ENCODE measurements at regions not wholly inside any gene's neighbourhood (a gene's known extent, or its start where the extent isn't known, plus 50 kb on each side); places are given as distances from the start of the nearest gene placed in this dataset.
"Not testable (repeated sequence)": the region's sequence is repeated elsewhere in the genome, so short reads cannot be mapped to it uniquely, and the experiment has no call there.

DNA sequence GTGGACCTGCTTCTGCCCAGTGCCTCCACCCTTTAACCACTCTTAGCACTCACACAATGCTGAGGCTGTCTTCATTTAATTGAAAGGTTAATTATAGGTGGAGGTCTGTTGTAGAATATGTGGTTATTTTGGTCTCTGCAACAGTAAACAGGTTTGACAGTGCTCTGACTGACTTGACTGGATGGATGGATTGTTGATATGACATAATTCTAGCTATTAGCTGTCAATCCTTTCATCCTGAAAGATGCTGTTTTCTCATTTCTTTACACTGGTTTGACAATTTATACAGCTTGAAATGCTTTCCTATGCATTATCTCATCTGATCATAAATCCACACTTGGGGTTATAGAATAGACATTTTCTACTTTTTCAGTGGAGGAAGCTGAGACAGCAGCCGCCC lies 210.7 kb downstream of the CDH26 start:
- Mint-ChIP-seq H3K4me3 (no peak overlapping the region), H3K4me1 (no peaks in the 10 kb centered on the region), H3K9me3 (no peaks in the 10 kb centered on the region), H3K27me3 (no peaks in the 10 kb centered on the region), H3K36me3 (no peaks in the 10 kb centered on the region), H3K27ac (no peak overlapping the region)

DNA sequence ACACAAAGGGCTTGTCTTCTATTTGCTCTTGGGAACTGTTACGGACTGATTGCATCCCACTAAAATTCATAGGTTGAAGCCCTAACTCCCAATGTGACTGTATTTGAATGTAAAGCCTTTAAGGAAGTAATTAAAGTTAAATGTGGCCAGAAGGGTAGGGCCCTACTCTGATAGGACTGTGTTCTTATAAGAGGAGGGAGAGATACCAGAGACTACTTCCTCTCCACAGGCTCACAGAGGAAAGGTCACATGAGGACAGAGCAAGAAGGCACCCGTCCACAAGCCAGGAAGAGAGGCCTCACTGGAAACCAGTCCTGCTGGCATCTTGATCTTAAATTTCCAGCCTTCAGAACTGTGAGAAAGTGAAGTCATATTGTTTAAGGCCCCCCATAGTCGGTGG lies 211.9 kb downstream of the CDH26 start:
- no peaks in the 10 kb centered on the region for H3K4me1 Mint-ChIP-seq
- H3K27ac Mint-ChIP-seq, result no peak overlapping the region
- H3K36me3 Mint-ChIP-seq, result no peaks in the 10 kb centered on the region
- no peaks in the 10 kb centered on the region for H3K27me3 Mint-ChIP-seq
- no peaks in the 10 kb centered on the region for H3K9me3 Mint-ChIP-seq
- no peak overlapping the region for H3K4me3 Mint-ChIP-seq

DNA sequence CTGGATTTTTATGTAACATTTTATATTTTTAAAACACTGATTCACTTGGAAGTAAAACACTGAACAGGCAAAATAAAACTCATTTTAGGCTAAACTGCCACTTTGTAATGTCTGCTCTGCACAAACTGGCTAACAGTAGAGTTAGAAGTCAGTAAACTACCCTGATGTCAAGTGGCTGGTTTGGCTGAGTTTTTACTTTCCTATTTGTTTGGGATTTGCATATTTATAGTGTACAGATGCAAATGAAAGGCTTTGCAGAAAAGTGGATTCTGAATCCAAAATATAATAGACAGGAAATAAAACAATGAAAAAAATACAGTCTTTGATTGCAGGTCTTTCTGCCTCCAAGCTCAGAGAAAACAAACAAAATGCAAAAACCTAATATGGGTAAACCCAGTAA lies 213.1 kb downstream of the CDH26 start:
- Mint-ChIP-seq H3K27ac (no peak overlapping the region), H3K4me1 (no peaks in the 10 kb centered on the region), H3K36me3 (no peaks in the 10 kb centered on the region), H3K9me3 (no peaks in the 10 kb centered on the region), H3K27me3 (no peaks in the 10 kb centered on the region), H3K4me3 (no peak overlapping the region)

DNA sequence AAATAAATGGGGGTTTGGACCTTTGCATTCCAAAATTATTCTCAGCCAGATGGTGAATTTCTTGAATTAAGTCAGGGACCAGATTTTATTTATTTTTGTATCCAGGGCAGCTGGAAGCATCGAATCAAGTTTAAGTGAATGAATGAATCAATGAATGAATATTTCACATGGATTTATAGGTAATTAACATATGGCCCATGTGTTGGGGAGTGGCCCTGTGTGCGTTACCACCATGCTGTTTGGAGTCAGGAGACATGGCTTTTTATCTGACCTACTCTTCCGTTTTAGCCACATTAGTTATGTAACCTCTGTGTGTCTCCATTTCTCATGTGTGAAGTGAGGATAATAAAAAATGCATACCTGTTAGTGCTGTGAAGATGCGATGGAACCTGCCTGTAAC lies 213.5 kb downstream of the CDH26 start:
- Mint-ChIP-seq H3K27ac (no peak overlapping the region), H3K9me3 (no peaks in the 10 kb centered on the region), H3K4me1 (no peaks in the 10 kb centered on the region), H3K27me3 (no peaks in the 10 kb centered on the region), H3K4me3 (no peak overlapping the region), H3K36me3 (no peaks in the 10 kb centered on the region)

DNA sequence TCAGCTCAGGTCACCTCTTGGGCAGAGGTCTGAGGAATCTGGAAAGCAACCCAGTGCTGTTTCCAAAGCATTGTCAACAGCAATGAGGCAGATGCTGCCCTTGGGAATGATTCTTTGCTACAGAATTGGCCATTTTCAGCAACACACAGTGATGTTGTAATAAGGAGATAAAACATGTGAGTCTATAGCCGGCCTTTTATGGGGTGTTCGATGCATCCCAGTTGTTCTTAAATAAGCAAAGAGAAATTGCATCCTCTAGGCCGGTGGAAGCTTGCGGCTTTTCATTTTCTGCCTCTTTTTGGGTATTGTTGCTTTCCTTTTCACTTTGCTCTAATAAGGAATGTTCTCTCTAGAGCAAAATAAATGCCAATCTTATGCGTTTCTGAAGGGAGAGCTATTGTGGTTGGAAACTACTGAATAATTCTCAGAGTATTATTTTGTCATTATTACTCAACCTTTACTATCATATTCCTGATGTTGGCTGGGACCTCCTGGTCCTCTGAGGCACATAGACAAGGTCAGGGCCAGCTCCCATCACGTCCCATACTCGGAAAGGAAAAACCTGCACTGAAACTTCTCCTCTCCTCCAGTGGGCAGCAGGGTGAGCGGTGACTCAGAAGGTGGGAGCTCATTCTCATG lies 214.2 kb downstream of the CDH26 start:
- H3K9me3 Mint-ChIP-seq, result no peaks in the 10 kb centered on the region
- no peaks in the 10 kb centered on the region for H3K4me1 Mint-ChIP-seq
- no peak overlapping the region for H3K4me3 Mint-ChIP-seq
- no peak overlapping the region for H3K27ac Mint-ChIP-seq
- H3K27me3 Mint-ChIP-seq, result no peaks in the 10 kb centered on the region
- H3K36me3 Mint-ChIP-seq, result no peaks in the 10 kb centered on the region

DNA sequence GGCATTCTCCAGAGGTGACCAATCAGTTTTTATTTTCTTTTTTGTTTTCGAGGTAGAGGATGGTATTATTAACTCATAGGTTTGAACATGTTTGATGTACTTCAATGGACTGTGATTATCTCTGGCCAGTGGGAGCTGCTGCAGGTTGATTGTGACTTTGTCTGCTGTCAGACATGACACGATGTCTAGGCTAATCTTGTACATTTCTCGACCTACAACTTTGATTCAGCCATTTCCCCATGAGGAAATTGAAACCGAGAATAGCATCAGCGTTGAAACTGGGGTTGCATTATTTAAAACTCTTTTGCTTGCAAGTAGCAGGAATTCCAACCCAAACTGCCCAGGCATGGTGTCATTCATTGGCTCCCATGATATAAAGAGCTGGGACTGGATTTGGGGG lies 218.9 kb downstream of the CDH26 start:
- H3K27me3 Mint-ChIP-seq, result no peaks in the 10 kb centered on the region
- H3K27ac Mint-ChIP-seq, result no peak overlapping the region
- H3K9me3 Mint-ChIP-seq, result no peaks in the 10 kb centered on the region
- no peak overlapping the region for H3K4me3 Mint-ChIP-seq
- no peaks in the 10 kb centered on the region for H3K36me3 Mint-ChIP-seq
- H3K4me1 Mint-ChIP-seq, result no peaks in the 10 kb centered on the region

DNA sequence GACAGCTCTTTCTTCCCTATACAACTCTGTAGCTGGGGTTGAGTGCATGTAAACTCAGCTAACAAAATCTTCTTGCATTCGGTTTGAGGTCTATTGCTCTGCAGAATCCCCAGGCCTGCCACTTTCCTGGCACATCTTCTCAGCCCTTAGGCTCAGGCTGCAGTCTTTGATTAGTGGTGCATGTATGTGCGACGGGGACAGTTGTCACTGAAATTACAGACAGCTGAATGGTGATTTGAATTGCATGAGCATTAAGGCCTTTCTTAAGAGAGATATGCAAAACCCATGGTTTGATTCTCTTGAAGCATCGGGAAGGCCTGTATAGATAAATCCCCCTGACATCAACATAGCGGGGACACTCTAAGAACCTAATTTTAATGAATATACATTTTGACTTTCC lies 222.8 kb downstream of the CDH26 start:
- Mint-ChIP-seq H3K27ac (no peak overlapping the region), H3K36me3 (no peaks in the 10 kb centered on the region), H3K27me3 (peaks cover 3% of the 10 kb centered on the region), H3K4me3 (no peak overlapping the region), H3K9me3 (peaks cover 4% of the 10 kb centered on the region), H3K4me1 (no peaks in the 10 kb centered on the region)

DNA sequence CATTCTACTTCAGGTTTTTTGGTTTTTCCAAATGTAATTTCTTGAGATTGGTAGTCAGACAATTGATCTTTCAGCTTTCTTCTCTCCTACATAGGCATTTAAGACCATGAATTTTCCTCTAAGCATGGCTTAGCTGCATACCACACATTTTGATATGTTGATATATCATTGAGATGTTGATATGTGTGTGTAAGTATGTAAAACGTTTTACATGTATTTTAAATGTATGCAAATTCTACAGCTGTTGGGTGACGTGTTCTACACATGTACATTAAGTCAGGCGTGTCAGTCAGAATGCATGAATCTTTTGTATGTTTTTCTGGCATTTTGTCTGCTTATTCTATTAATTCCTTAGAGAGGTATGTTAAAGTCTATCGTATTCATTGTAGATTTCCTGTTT lies 228.2 kb downstream of the CDH26 start:
- peaks cover 3% of the 10 kb centered on the region for H3K27me3 Mint-ChIP-seq
- no peak overlapping the region for H3K4me3 Mint-ChIP-seq
- H3K4me1 Mint-ChIP-seq, result no peaks in the 10 kb centered on the region
- no peak overlapping the region for H3K27ac Mint-ChIP-seq
- peaks cover 9% of the 10 kb centered on the region for H3K9me3 Mint-ChIP-seq
- no peaks in the 10 kb centered on the region for H3K36me3 Mint-ChIP-seq

DNA sequence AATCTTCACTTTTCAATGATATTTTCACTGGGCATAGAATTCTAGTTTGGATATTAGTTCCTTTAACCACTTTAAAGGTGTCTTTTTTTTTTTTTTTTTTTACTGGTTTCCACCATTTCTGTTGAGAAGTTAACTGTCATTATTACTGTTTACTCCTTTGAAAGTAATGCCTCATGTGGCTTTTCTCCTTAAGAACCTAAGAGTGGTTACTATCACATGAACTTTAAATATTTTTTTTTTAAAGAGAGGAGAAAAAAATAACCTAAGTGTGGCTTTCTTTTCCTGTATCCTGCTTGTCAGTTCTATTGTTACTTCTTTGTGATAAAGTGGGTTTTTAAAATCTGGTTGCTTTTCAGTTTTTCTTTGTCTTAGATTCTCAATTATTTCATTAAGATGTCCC lies 229.5 kb downstream of the CDH26 start:
- H3K4me1 Mint-ChIP-seq, result no peaks in the 10 kb centered on the region
- peaks cover 3% of the 10 kb centered on the region for H3K27me3 Mint-ChIP-seq
- H3K27ac Mint-ChIP-seq, result no peak overlapping the region
- H3K4me3 Mint-ChIP-seq, result no peak overlapping the region
- no peaks in the 10 kb centered on the region for H3K36me3 Mint-ChIP-seq
- peaks cover 9% of the 10 kb centered on the region for H3K9me3 Mint-ChIP-seq

DNA sequence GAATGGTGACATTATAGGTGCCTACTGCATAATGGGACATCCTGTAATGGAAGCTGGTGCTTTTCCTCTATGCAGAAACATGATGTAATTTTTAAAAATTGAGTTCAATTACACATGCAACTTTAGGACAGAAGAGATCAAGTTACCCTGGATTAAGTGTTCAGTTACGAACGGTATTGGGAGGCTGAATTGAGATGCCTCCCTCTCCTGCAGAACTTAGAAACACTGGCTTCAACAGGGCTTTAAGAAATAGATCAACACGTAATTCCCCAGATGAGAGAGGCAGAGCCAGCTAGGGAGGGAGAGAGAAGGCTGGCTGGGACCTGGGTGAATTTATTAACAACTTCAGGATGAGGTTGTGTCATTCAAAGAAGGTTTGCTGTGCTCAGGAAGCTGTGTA lies 232.8 kb downstream of the CDH26 start:
- no peak overlapping the region for H3K27ac Mint-ChIP-seq
- H3K4me1 Mint-ChIP-seq, result no peaks in the 10 kb centered on the region
- no peak overlapping the region for H3K4me3 Mint-ChIP-seq
- no peaks in the 10 kb centered on the region for H3K36me3 Mint-ChIP-seq
- H3K27me3 Mint-ChIP-seq, result no peaks in the 10 kb centered on the region
- H3K9me3 Mint-ChIP-seq, result peaks cover 5% of the 10 kb centered on the region

DNA sequence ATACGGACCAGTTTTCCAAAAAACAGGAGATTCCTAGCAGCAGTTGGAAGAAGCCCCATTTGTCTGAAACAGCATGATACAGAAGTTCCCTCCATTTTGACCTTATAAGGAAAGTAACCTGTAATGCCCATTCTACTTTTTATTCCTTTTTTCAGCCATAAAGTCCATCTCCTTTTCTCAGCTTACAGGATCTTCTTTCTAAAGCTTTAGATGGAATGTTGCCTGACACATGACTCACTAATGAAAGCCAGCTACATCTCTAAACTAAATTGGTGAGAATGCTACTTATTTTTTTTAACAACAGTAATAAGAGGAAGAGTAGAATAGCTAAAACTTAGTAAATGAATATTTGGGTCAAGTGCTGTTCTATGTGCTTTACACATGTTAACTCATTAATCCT lies 234.1 kb downstream of the CDH26 start:
- no peaks in the 10 kb centered on the region for H3K27me3 Mint-ChIP-seq
- H3K27ac Mint-ChIP-seq, result no peak overlapping the region
- no peaks in the 10 kb centered on the region for H3K36me3 Mint-ChIP-seq
- no peaks in the 10 kb centered on the region for H3K4me1 Mint-ChIP-seq
- no peaks in the 10 kb centered on the region for H3K9me3 Mint-ChIP-seq
- H3K4me3 Mint-ChIP-seq, result no peak overlapping the region

DNA sequence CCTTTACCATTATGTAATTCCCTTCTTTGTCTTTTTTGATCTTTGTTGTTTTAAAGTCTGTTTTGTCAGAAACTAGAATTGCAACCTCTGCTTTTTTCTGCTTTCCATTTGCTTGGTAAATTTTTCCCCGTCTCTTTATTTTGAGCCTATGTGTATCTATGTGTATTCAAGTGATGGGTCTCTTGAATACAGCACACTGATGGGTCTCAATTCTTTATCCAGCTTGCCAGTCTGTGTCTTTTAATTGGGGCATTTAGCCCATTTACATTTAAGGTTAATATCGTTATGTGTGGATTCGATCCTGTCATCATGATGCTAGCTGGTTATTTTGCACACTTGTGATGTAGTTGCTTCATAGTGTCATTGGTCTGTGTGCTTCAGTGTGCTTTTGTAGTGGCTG lies 240.9 kb downstream of the CDH26 start:
- H3K27ac Mint-ChIP-seq, H3K27me3 Mint-ChIP-seq, H3K9me3 Mint-ChIP-seq, H3K4me3 Mint-ChIP-seq, H3K4me1 Mint-ChIP-seq: not testable (repeated sequence)
- peaks cover 12% of the 10 kb centered on the region for H3K36me3 Mint-ChIP-seq

DNA sequence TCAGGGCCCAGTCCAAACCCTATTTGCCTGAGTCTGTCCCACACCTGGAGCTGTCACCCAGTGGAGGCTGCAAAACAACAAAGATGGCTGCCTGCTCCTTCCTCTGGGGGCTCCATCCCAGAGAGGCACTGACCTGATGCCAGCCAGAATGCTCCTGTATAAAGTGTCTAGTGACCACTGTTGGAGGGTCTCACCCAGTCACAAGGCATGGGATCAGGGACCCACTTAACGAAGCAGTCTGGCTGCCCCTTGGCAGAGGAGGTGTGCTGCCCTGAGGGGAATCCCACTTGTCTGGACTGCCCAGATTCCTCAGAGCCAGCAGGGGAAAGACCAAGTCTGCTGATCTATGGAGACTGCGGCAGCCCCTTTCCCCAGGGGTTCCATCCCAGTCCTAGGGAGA lies 241.6 kb downstream of the CDH26 start:
- no peak overlapping the region for H3K4me3 Mint-ChIP-seq

DNA sequence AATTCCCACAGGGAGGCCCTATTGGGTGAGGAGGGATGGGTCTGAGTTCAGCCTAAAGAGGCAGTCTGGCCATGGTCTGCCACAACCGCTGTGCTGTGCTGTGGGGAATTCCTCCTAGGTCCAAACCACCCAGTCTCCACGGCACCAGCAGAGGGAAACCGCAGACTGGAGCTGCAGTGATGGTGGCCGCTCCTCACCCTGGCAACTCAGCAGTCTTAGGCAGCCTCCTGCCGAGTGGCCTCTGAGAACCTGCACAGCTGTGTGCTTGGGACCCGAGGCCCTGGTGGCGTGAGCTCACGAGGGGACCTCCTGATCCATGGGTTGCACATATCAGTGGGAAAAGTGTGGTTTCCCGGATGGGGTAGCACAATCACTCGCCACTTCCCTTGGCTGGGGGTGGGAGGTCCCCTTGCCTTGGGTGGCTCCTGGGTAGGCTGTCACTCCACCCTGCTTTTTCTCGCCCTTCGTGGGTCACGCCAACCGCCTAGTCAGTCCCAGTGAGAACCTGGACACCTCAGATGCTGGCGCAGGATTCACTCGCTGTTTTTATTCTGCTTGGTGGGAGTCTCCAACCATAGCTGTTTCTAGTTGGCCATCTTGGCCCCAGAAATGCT lies 242.2 kb downstream of the CDH26 start:
- Mint-ChIP-seq H3K4me1 (no peaks in the 10 kb centered on the region), H3K36me3 (peaks cover 12% of the 10 kb centered on the region), H3K27me3 (peaks cover 10% of the 10 kb centered on the region), H3K9me3 (peaks cover 6% of the 10 kb centered on the region), H3K27ac (no peak overlapping the region), H3K4me3 (no peak overlapping the region)

More for the DNA sequence above, 241.6 kb downstream of the CDH26 start:
- Mint-ChIP-seq H3K9me3 (peaks cover 6% of the 10 kb centered on the region), H3K27me3 (peaks cover 9% of the 10 kb centered on the region), H3K4me1 (no peaks in the 10 kb centered on the region), H3K27ac (no peak overlapping the region), H3K36me3 (peaks cover 12% of the 10 kb centered on the region)

DNA sequence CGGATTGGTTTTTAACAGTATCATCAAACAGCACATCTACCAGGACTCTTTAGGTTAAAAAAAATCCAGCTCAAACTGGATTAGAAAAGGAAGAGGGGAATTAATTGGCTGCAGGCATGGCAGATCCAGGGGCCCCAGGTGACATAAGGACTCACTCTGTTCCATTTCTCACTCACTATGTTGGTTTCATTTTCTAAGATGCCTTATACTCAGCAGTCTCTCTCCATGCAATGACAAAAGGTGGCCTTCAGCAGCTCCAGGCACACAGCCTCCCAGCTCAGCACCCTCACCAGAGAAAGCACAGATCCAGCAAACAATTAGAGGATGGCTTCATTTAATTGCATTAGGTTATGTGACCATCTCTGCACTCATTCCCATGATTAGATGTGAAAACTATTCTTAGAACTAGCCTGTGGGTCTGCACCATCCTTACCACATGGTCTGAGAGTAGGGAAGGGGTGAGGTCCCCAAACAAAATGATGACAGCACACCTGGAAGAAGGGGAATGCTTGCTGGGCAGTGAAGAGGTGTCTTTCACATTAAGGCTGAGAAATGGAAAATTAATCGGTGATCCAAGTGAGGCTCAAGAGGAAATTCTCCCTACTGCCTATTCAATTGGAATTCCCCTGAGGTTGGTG lies 243.1 kb downstream of the CDH26 start:
- peaks cover 16% of the 10 kb centered on the region for H3K27me3 Mint-ChIP-seq
- no peak overlapping the region for H3K4me3 Mint-ChIP-seq
- no peaks in the 10 kb centered on the region for H3K4me1 Mint-ChIP-seq
- no peak overlapping the region for H3K27ac Mint-ChIP-seq
- H3K36me3 Mint-ChIP-seq, result peaks cover 12% of the 10 kb centered on the region
- peaks cover 6% of the 10 kb centered on the region for H3K9me3 Mint-ChIP-seq

DNA sequence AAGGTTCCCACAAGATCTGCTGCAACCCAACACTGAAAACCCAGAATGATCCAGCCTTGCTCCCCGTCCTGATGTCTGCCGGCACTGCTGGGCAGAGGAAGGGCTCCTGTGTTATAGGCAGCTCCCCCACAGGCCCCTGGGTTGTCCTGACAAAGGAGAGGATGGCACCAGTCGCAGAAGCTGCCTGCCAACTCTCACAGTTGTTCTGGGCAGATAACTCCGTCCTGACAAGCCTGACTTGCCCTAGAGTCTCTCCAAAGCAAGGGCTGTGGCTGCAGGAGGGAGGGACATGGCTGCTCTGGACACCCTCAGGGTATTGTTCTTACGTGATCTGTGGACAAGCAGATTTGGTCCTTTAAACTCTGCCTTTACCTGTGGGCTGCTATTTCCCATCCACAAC lies 243.8 kb downstream of the CDH26 start:
- Mint-ChIP-seq H3K4me3 (no peak overlapping the region), H3K4me1 (no peaks in the 10 kb centered on the region), H3K9me3 (peaks cover 6% of the 10 kb centered on the region), H3K27ac (no peak overlapping the region), H3K27me3 (peaks cover 16% of the 10 kb centered on the region), H3K36me3 (peaks cover 12% of the 10 kb centered on the region)
